ENCODE measurements at regions not wholly inside any gene's neighbourhood (a gene's known extent, or its start where the extent isn't known, plus 50 kb on each side); places are given as distances from the start of the nearest gene placed in this dataset.

DNA sequence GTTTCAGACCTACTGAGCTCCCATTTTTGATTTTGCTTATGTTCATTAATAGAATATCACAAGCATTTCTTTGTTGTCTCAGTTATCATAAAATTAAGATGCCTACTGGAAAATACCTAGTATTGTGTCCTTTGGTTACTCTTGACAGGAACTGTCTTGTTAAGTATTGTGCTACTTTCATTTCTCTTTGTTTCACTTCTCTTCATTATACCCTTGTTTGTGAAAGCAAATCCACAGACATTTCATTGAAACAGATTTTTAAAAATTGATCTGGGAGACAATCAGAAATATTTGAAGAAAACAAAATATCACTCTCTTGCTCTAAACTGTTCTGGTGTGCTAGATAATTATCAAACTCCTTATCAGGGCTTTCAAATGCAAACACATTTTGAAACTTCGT lies 290.5 kb upstream of the EYS start:
- TF ChIP-seq, protein P1, sequence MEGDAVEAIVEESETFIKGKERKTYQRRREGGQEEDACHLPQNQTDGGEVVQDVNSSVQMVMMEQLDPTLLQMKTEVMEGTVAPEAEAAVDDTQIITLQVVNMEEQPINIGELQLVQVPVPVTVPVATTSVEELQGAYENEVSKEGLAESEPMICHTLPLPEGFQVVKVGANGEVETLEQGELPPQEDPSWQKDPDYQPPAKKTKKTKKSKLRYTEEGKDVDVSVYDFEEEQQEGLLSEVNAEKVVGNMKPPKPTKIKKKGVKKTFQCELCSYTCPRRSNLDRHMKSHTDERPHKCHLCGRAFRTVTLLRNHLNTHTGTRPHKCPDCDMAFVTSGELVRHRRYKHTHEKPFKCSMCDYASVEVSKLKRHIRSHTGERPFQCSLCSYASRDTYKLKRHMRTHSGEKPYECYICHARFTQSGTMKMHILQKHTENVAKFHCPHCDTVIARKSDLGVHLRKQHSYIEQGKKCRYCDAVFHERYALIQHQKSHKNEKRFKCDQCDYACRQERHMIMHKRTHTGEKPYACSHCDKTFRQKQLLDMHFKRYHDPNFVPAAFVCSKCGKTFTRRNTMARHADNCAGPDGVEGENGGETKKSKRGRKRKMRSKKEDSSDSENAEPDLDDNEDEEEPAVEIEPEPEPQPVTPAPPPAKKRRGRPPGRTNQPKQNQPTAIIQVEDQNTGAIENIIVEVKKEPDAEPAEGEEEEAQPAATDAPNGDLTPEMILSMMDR (IDR thresholded peaks at IDR 0.05; ENCODE audit: low read depth, low read length): no peak
- no peak for TF ChIP-seq EZH2phosphoT487 (IDR thresholded peaks at IDR 0.05; ENCODE audit: low read depth)
